Right atrium auricular region (tissue), 2 donors: ENCODE measurements at regions not wholly inside any gene's neighbourhood (a gene's known extent, or its start where the extent isn't known, plus 50 kb on each side); places are given as distances from the start of the nearest gene placed in this dataset.
A peak's percentile ranks its signal among the peaks of the same experiment; 100 is the strongest.
"Not testable (repeated sequence)": the region's sequence is repeated elsewhere in the genome, so short reads cannot be mapped to it uniquely, and the experiment has no call there.

Experiments used
- DNase-seq: peaks from one replicate; pipeline ENCODE4 v3.0.0-alpha.2; 2019; ENCODE audit warnings: low spot score
- H3K27ac ChIP-seq, 2 donors: fragments of 200-600 bp; sonication (generic); 1 replicate in 1 of 2; 2 replicates in 1 of 2; pipeline ENCODE4 v1.5.1; 2016 to 2019
- H3K27me3 ChIP-seq, 2 donors: fragments of 200-600 bp; sonication (generic); one replicate each; pipeline versions ENCODE4 v1.5.1 to v1.6.0; 2017 to 2019
- H3K36me3 ChIP-seq: fragments of 200-600 bp; sonication (generic); one replicate; pipeline ENCODE4 v1.5.1; 2016
- H3K4me1 ChIP-seq, 2 donors: fragments of 200-600 bp; sonication (generic); one replicate each; pipeline versions ENCODE4 v1.5.1 to v1.6.0; 2017 to 2019
- H3K4me3 ChIP-seq, 2 donors: fragments of 200-600 bp; sonication (generic); 1 replicate in 1 of 2; 2 replicates in 1 of 2; pipeline ENCODE4 v1.5.1; 2017 to 2019; ENCODE audit warnings: mild to moderate bottlenecking in 1 of 2, moderate library complexity in 1 of 2
- H3K9me3 ChIP-seq, 2 donors: fragments of 200-600 bp; sonication (generic); one replicate each; pipeline ENCODE4 v1.5.1; 2019
- CTCF ChIP-seq, 2 donors: fragments of 200-600 bp; sonication (generic); IDR thresholded peaks; one replicate each; pipeline ENCODE4 v1.5.1; 2019; ENCODE audit warnings: antibody characterized with exemption in 2 of 2

- no peaks in the 10 kb centered on the region for H3K27me3 ChIP-seq
- no peak overlapping the region for H3K27ac ChIP-seq
- peaks cover 0 to 20% of the 10 kb centered on the region in 2 donors for H3K4me1 ChIP-seq
- H3K9me3 ChIP-seq = no peaks in the 10 kb centered on the region
- no peak for TF ChIP-seq CTCF (IDR thresholded peaks at IDR 0.05)
- H3K36me3 ChIP-seq = no peaks in the 10 kb centered on the region
- no peak for DNase-seq
- no peak overlapping the region for H3K4me3 ChIP-seq
Observed at GRCh38 chr5:138639326-138639725, 64.1 kb upstream of the HSPA9 start.

- Histone ChIP-seq H3K4me1 (peaks cover 0 to 20% of the 10 kb centered on the region in 2 donors), H3K9me3 (no peaks in the 10 kb centered on the region), H3K36me3 (no peaks in the 10 kb centered on the region), H3K27ac (no peak overlapping the region), H3K4me3 (no peak overlapping the region), H3K27me3 (no peaks in the 10 kb centered on the region)
- no peak for TF ChIP-seq CTCF (IDR thresholded peaks at IDR 0.05)
- no peak for DNase-seq
Observed at GRCh38 chr5:138637256-138637655, 62.1 kb upstream of the HSPA9 start.

- H3K4me1 ChIP-seq = peaks cover 0 to 17% of the 10 kb centered on the region in 2 donors
- no peak for TF ChIP-seq CTCF (IDR thresholded peaks at IDR 0.05)
- no peaks in the 10 kb centered on the region for H3K27me3 ChIP-seq
- H3K27ac ChIP-seq = no peak overlapping the region
- no peak for DNase-seq
- no peaks in the 10 kb centered on the region for H3K9me3 ChIP-seq
- no peaks in the 10 kb centered on the region for H3K36me3 ChIP-seq
- no peak overlapping the region for H3K4me3 ChIP-seq
Observed at GRCh38 chr5:138636398-138636944, 61.3 kb upstream of the HSPA9 start.

- no peak for TF ChIP-seq CTCF (IDR thresholded peaks at IDR 0.05)
- Histone ChIP-seq H3K27me3 (no peaks in the 10 kb centered on the region), H3K27ac (peak overlapping the region; percentile 13 to 43), H3K4me3 (no peak overlapping the region), H3K9me3 (no peaks in the 10 kb centered on the region), H3K4me1 (peaks cover 0 to 9% of the 10 kb centered on the region in 2 donors), H3K36me3 (no peaks in the 10 kb centered on the region)
- DNase-seq = no peak
Observed at GRCh38 chr5:138635708-138636107, 60.5 kb upstream of the HSPA9 start.

- Histone ChIP-seq H3K27me3 (no peaks in the 10 kb centered on the region), H3K27ac (peak overlapping the region; percentile 13 to 43), H3K36me3 (no peaks in the 10 kb centered on the region), H3K4me1 (peaks cover 0 to 7% of the 10 kb centered on the region in 2 donors), H3K4me3 (no peak overlapping the region), H3K9me3 (no peaks in the 10 kb centered on the region)
- DNase-seq = no peak
- no peak for TF ChIP-seq CTCF (IDR thresholded peaks at IDR 0.05)
Observed at GRCh38 chr5:138635265-138635664, 60.1 kb upstream of the HSPA9 start.

GRCh38 chr5:138634804-138635203 lies 59.6 kb upstream of the HSPA9 start:
- H3K4me1 ChIP-seq, H3K36me3 ChIP-seq, H3K9me3 ChIP-seq, H3K27me3 ChIP-seq, H3K4me3 ChIP-seq, DNase-seq: not testable (repeated sequence)
- peak overlapping the region; percentile 13 to 43 for H3K27ac ChIP-seq
